OCI-LY1 (cell line): ENCODE measurements at regions not wholly inside any gene's neighbourhood (a gene's known extent, or its start where the extent isn't known, plus 50 kb on each side); places are given as distances from the start of the nearest gene placed in this dataset.

Source experiments
- EZH2 ChIP-seq: fragments of 200-600 bp; sonication (generic), shearing (Covaris generic); IDR thresholded peaks from 2 replicates; pipeline ENCODE4 v1.8.0; 2017; ENCODE audit warnings: borderline replicate concordance, mixed run types, mild to moderate bottlenecking, antibody characterized with exemption, low read length, moderate library complexity, mixed read lengths
- TF ChIP-seq, protein P1 (sequence below): fragments of 200-600 bp; sonication (generic), shearing (Covaris generic); IDR thresholded peaks from 2 replicates; pipeline ENCODE4 v1.5.1; 2017; ENCODE audit warnings: mild to moderate bottlenecking, antibody characterized with exemption, low read length, moderate library complexity, mixed read lengths

DNA sequence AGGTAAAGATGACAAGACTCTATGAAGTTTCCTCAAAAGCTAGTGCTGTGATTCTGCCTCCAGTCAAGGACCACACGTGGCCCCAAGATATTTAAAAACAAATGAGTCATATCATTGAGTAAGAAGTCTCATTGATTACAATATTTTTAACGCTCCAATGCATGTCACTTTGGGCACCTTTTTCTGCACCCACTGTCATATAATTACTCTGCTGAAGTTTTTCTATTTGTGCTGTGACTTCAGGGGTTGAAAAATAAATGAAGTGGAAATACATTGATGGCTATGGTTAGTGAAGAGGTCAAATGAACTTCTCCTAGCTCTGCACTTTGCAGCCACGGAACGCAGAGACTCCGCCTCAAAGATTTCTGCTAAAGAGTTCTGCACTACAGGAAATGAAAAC, 344.3 kb upstream of the KYNU start:
- TF ChIP-seq, protein P1, sequence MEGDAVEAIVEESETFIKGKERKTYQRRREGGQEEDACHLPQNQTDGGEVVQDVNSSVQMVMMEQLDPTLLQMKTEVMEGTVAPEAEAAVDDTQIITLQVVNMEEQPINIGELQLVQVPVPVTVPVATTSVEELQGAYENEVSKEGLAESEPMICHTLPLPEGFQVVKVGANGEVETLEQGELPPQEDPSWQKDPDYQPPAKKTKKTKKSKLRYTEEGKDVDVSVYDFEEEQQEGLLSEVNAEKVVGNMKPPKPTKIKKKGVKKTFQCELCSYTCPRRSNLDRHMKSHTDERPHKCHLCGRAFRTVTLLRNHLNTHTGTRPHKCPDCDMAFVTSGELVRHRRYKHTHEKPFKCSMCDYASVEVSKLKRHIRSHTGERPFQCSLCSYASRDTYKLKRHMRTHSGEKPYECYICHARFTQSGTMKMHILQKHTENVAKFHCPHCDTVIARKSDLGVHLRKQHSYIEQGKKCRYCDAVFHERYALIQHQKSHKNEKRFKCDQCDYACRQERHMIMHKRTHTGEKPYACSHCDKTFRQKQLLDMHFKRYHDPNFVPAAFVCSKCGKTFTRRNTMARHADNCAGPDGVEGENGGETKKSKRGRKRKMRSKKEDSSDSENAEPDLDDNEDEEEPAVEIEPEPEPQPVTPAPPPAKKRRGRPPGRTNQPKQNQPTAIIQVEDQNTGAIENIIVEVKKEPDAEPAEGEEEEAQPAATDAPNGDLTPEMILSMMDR, result no peak
- no peak for TF ChIP-seq EZH2
